Neural progenitor cell (in vitro differentiated cells): ENCODE measurements at regions not wholly inside any gene's neighbourhood (a gene's known extent, or its start where the extent isn't known, plus 50 kb on each side); places are given as distances from the start of the nearest gene placed in this dataset.

ENCODE experiments used
- DNase-seq: peaks from one replicate; pipeline ENCODE4 v3.0.0-alpha.2; 2016; ENCODE audit warnings: low spot score
- H2AFZ ChIP-seq: fragments of 200-600 bp; sonication (generic); replicated peaks from 2 replicates; pipeline ENCODE4 v1.6.1; 2016; ENCODE audit warnings: antibody characterized with exemption
- H3F3A ChIP-seq: fragments of 200-600 bp; sonication (generic); 2 replicates; pipeline ENCODE4 v1.6.1; 2016; ENCODE audit warnings: antibody characterized with exemption, low read depth
- H3K27ac ChIP-seq: fragments of 200-600 bp; sonication (generic); 2 replicates; pipeline ENCODE4 v1.5.1; 2016; ENCODE audit warnings: mild to moderate bottlenecking
- H3K27me3 ChIP-seq: fragments of 200-600 bp; sonication (generic); 2 replicates; pipeline ENCODE4 v1.6.1; 2016; ENCODE audit warnings: mild to moderate bottlenecking, moderate library complexity
- H3K36me3 ChIP-seq: fragments of 200-600 bp; sonication (generic); 2 replicates; pipeline ENCODE4 v1.5.1; 2016
- H3K4me1 ChIP-seq: fragments of 200-600 bp; sonication (generic); 2 replicates; pipeline ENCODE4 v1.6.1; 2016; ENCODE audit warnings: mixed run types
- H3K4me2 ChIP-seq: fragments of 200-600 bp; sonication (generic); 2 replicates; pipeline ENCODE4 v1.6.1; 2016
- H3K4me3 ChIP-seq: fragments of 200-600 bp; sonication (generic); 2 replicates; pipeline ENCODE4 v1.5.1; 2016
- H3K79me2 ChIP-seq: fragments of 200-600 bp; sonication (generic); 2 replicates; pipeline ENCODE4 v1.6.1; 2016; ENCODE audit warnings: low read depth
- H3K9ac ChIP-seq: fragments of 200-600 bp; sonication (generic); 2 replicates; pipeline ENCODE4 v1.6.1; 2016
- H3K9me3 ChIP-seq: fragments of 200-600 bp; sonication (generic); 2 replicates; pipeline ENCODE4 v1.5.1; 2016; ENCODE audit warnings: low read depth
- H4K20me1 ChIP-seq: fragments of 200-600 bp; sonication (generic); 2 replicates; pipeline ENCODE4 v1.6.1; 2016; ENCODE audit warnings: low read depth
- H3K27ac Mint-ChIP-seq: 3 replicates; pipeline ENCODE4 v1.8.0; 2021; ENCODE audit warnings: mixed read lengths
- H3K27me3 Mint-ChIP-seq: 2 replicates; pipeline ENCODE4 v1.8.0; 2022; ENCODE audit warnings: low read depth, mild to moderate bottlenecking, inconsistent platforms, moderate library complexity, mixed read lengths; ENCODE audit not compliant: insufficient read depth
- H3K36me3 Mint-ChIP-seq: 3 replicates; pipeline ENCODE4 v1.8.0; 2021; ENCODE audit warnings: mixed read lengths
- H3K4me1 Mint-ChIP-seq: 3 replicates; pipeline ENCODE4 v1.8.0; 2021; ENCODE audit warnings: mixed read lengths
- H3K4me3 Mint-ChIP-seq: 3 replicates; pipeline ENCODE4 v1.8.0; 2021; ENCODE audit warnings: mild to moderate bottlenecking, moderate library complexity, mixed read lengths
- H3K9me3 Mint-ChIP-seq: 3 replicates; pipeline ENCODE4 v1.8.0; 2020; ENCODE audit warnings: mixed read lengths
- CTCF ChIP-seq: fragments of 200-600 bp; sonication (generic); IDR thresholded peaks from 2 replicates; pipeline ENCODE4 v1.5.1; 2017; ENCODE audit warnings: antibody characterized with exemption, mild to moderate bottlenecking
- EZH2 ChIP-seq: fragments of 200-600 bp; sonication (generic); IDR thresholded peaks from 2 replicates; pipeline ENCODE4 v1.6.1; 2017; ENCODE audit warnings: antibody characterized with exemption, mild to moderate bottlenecking, moderate library complexity
- EZH2phosphoT487 ChIP-seq: fragments of 200-600 bp; sonication (generic); IDR thresholded peaks from 2 replicates; pipeline ENCODE4 v1.6.1; 2017; ENCODE audit warnings: antibody characterized with exemption

GRCh38 chr4:159859656-159860148 is 756.8 kb downstream of the RAPGEF2 start:
- no peaks in the 10 kb centered on the region for H3K79me2 ChIP-seq
- H3K27ac ChIP-seq = no peak overlapping the region
- Mint-ChIP-seq H3K4me3 (no peak overlapping the region), H3K4me1 (peaks cover 19% of the 10 kb centered on the region), H3K27me3 (no peaks in the 10 kb centered on the region), H3K27ac (no peak overlapping the region), H3K36me3 (no peaks in the 10 kb centered on the region), H3K9me3 (peaks cover 1% of the 10 kb centered on the region)
- H3K36me3 ChIP-seq = no peaks in the 10 kb centered on the region
- H3K27me3 ChIP-seq = no peaks in the 10 kb centered on the region
- DNase-seq = no peak
- peaks cover 34% of the 10 kb centered on the region for H3K4me1 ChIP-seq
- no peak overlapping the region for H3K9ac ChIP-seq
- TF ChIP-seq EZH2phosphoT487 = no peak
- TF ChIP-seq EZH2 = no peak
- TF ChIP-seq CTCF = no peak
- no peaks in the 10 kb centered on the region for H4K20me1 ChIP-seq
- no peak overlapping the region for H2AFZ ChIP-seq
- peaks cover 16% of the 10 kb centered on the region for H3F3A ChIP-seq
- H3K4me2 ChIP-seq = no peak overlapping the region
- no peak overlapping the region for H3K4me3 ChIP-seq
- no peaks in the 10 kb centered on the region for H3K9me3 ChIP-seq

- H3K27ac ChIP-seq = no peak overlapping the region
- Mint-ChIP-seq H3K4me3 (no peak overlapping the region), H3K27me3 (no peaks in the 10 kb centered on the region), H3K27ac (no peak overlapping the region), H3K4me1 (peaks cover 17% of the 10 kb centered on the region), H3K36me3 (no peaks in the 10 kb centered on the region), H3K9me3 (peaks cover 1% of the 10 kb centered on the region)
- H4K20me1 ChIP-seq = no peaks in the 10 kb centered on the region
- no peak for DNase-seq
- H3F3A ChIP-seq = peaks cover 16% of the 10 kb centered on the region
- no peaks in the 10 kb centered on the region for H3K9me3 ChIP-seq
- TF ChIP-seq CTCF = no peak
- no peak for TF ChIP-seq EZH2
- no peak for TF ChIP-seq EZH2phosphoT487
- no peaks in the 10 kb centered on the region for H3K36me3 ChIP-seq
- no peak overlapping the region for H3K4me3 ChIP-seq
- no peaks in the 10 kb centered on the region for H3K79me2 ChIP-seq
- H3K27me3 ChIP-seq = no peaks in the 10 kb centered on the region
- no peak overlapping the region for H3K4me2 ChIP-seq
- H2AFZ ChIP-seq = no peak overlapping the region
- peaks cover 29% of the 10 kb centered on the region for H3K4me1 ChIP-seq
- H3K9ac ChIP-seq = no peak overlapping the region
Observed at GRCh38 chr4:159860945-159861344, 758.1 kb downstream of the RAPGEF2 start.

- no peaks in the 10 kb centered on the region for H4K20me1 ChIP-seq
- Mint-ChIP-seq H3K4me3 (no peak overlapping the region), H3K9me3 (no peaks in the 10 kb centered on the region), H3K27me3 (no peaks in the 10 kb centered on the region), H3K27ac (no peak overlapping the region), H3K36me3 (no peaks in the 10 kb centered on the region), H3K4me1 (peaks cover 9% of the 10 kb centered on the region)
- no peaks in the 10 kb centered on the region for H3F3A ChIP-seq
- H3K27me3 ChIP-seq = no peaks in the 10 kb centered on the region
- no peak overlapping the region for H3K9ac ChIP-seq
- no peak overlapping the region for H3K4me2 ChIP-seq
- H3K4me1 ChIP-seq = peaks cover 6% of the 10 kb centered on the region
- no peak overlapping the region for H3K4me3 ChIP-seq
- no peak overlapping the region for H2AFZ ChIP-seq
- TF ChIP-seq EZH2phosphoT487 (no peak), CTCF (no peak), EZH2 (no peak)
- no peaks in the 10 kb centered on the region for H3K9me3 ChIP-seq
- H3K27ac ChIP-seq = no peak overlapping the region
- DNase-seq = no peak
- H3K79me2 ChIP-seq = no peaks in the 10 kb centered on the region
- H3K36me3 ChIP-seq = no peaks in the 10 kb centered on the region
Observed at GRCh38 chr4:159864337-159864736, 761.5 kb downstream of the RAPGEF2 start.
